H9 (cell line): ENCODE measurements at regions not wholly inside any gene's neighbourhood (a gene's known extent, or its start where the extent isn't known, plus 50 kb on each side); places are given as distances from the start of the nearest gene placed in this dataset.

ENCODE experiments used
- DNase-seq: peaks from one replicate; pipeline ENCODE4 v3.0.0-alpha.2; 2017
- H2AFZ ChIP-seq: one replicate; pipeline ENCODE4 v1.6.1; 2013; ENCODE audit warnings: mild to moderate bottlenecking, low read length, control low read depth, moderate library complexity
- H2AK5ac ChIP-seq: 2 replicates; pipeline ENCODE4 v1.6.1; 2013; ENCODE audit warnings: low read length, control low read depth, mixed read lengths; ENCODE audit not compliant: insufficient read length
- H2BK120ac ChIP-seq: one replicate; pipeline ENCODE4 v1.6.1; 2013; ENCODE audit warnings: low read depth, mild to moderate bottlenecking, low read length, control low read depth, inconsistent platforms; ENCODE audit not compliant: poor library complexity, severe bottlenecking
- H2BK12ac ChIP-seq: 2 replicates; pipeline ENCODE4 v1.6.1; 2013; ENCODE audit warnings: low read length, control low read depth, mixed read lengths, low read depth; ENCODE audit not compliant: insufficient read length
- H2BK15ac ChIP-seq: 2 replicates; pipeline ENCODE4 v1.6.1; 2013; ENCODE audit warnings: low read depth, low read length, control low read depth
- H2BK20ac ChIP-seq: one replicate; pipeline ENCODE4 v1.6.1; 2013; ENCODE audit warnings: low read depth, mild to moderate bottlenecking, low read length, control low read depth, inconsistent platforms; ENCODE audit not compliant: poor library complexity, severe bottlenecking
- H2BK5ac ChIP-seq: 2 replicates; pipeline ENCODE4 v1.6.1; 2013; ENCODE audit warnings: low read length, control low read depth, mixed read lengths; ENCODE audit not compliant: insufficient read length
- H3K14ac ChIP-seq: 2 replicates; pipeline ENCODE4 v1.6.1; 2013; ENCODE audit warnings: low read length, control low read depth; ENCODE audit not compliant: insufficient read depth
- H3K18ac ChIP-seq: 2 replicates; pipeline ENCODE4 v1.6.1; 2013; ENCODE audit warnings: low read depth, mild to moderate bottlenecking, mixed read lengths, low read length, control low read depth; ENCODE audit not compliant: insufficient read length
- H3K23ac ChIP-seq: 2 replicates; pipeline ENCODE4 v1.6.1; 2013; ENCODE audit warnings: low read length, control low read depth, mixed read lengths, low read depth; ENCODE audit not compliant: insufficient read length
- H3K23me2 ChIP-seq: 2 replicates; pipeline ENCODE4 v1.6.1; 2013; ENCODE audit warnings: low read depth, mild to moderate bottlenecking, mixed read lengths, low read length, control low read depth; ENCODE audit not compliant: insufficient read length, poor library complexity, severe bottlenecking
- H3K27ac ChIP-seq: 2 replicates; pipeline ENCODE4 v1.5.1; 2013; ENCODE audit warnings: low read length, control low read depth, mixed read lengths, low read depth; ENCODE audit not compliant: insufficient read length
- H3K27me3 ChIP-seq: 2 replicates; pipeline ENCODE4 v1.6.1; 2013; ENCODE audit warnings: low read length, control low read depth, inconsistent platforms; ENCODE audit not compliant: insufficient read depth
- H3K4ac ChIP-seq: 2 replicates; pipeline ENCODE4 v1.6.1; 2013; ENCODE audit warnings: low read depth, mild to moderate bottlenecking, control low read depth, inconsistent platforms, low read length, moderate library complexity
- H3K4me1 ChIP-seq: 2 replicates; pipeline ENCODE4 v1.6.1; 2013; ENCODE audit warnings: low read length, control low read depth, inconsistent platforms; ENCODE audit not compliant: insufficient read depth
- H3K4me2 ChIP-seq: 2 replicates; pipeline ENCODE4 v1.6.1; 2013; ENCODE audit warnings: low read length, control low read depth, mixed read lengths; ENCODE audit not compliant: insufficient read length, insufficient read depth
- H3K56ac ChIP-seq: 2 replicates; pipeline ENCODE4 v1.6.1; 2013; ENCODE audit warnings: low read depth, mild to moderate bottlenecking, mixed read lengths, low read length, control low read depth; ENCODE audit not compliant: insufficient read length
- H3K79me1 ChIP-seq: 2 replicates; pipeline ENCODE4 v1.6.1; 2013; ENCODE audit warnings: low read depth, mild to moderate bottlenecking, moderate library complexity, low read length, control low read depth, inconsistent platforms; ENCODE audit not compliant: insufficient read depth, poor library complexity, severe bottlenecking
- H3K79me2 ChIP-seq: 2 replicates; pipeline ENCODE4 v1.6.1; 2013; ENCODE audit warnings: low read length, control low read depth, inconsistent platforms; ENCODE audit not compliant: insufficient read depth
- H3K9ac ChIP-seq: 2 replicates; pipeline ENCODE4 v1.6.1; 2013; ENCODE audit warnings: low read length, control low read depth, mixed read lengths; ENCODE audit not compliant: insufficient read length; ENCODE audit errors: extremely low read depth
- H3K9me3 ChIP-seq: one replicate; pipeline ENCODE4 v1.6.1; 2013; ENCODE audit warnings: low read depth, low read length, inconsistent platforms; ENCODE audit not compliant: control insufficient read depth
- H3T11ph ChIP-seq: one replicate; pipeline ENCODE4 v1.6.1; 2013; ENCODE audit warnings: mild to moderate bottlenecking, low read length, control low read depth, inconsistent platforms
- H4K20me1 ChIP-seq: one replicate; pipeline ENCODE4 v1.6.1; 2013; ENCODE audit not compliant: control insufficient read depth, insufficient read length, insufficient read depth
- H4K5ac ChIP-seq: 2 replicates; pipeline ENCODE4 v1.6.1; 2013; ENCODE audit warnings: low read depth, mild to moderate bottlenecking, mixed read lengths, low read length, control low read depth; ENCODE audit not compliant: insufficient read length
- H4K8ac ChIP-seq: replicated peaks from 2 replicates; pipeline ENCODE4 v1.6.1; 2013; ENCODE audit warnings: low read length, control low read depth, mixed read lengths, low read depth; ENCODE audit not compliant: insufficient read length
- H4K91ac ChIP-seq: 2 replicates; pipeline ENCODE4 v1.6.1; 2013; ENCODE audit warnings: low read depth, mild to moderate bottlenecking, moderate library complexity, mixed read lengths, low read length, control low read depth; ENCODE audit not compliant: insufficient read length
- H3K27ac Mint-ChIP-seq, 3 experiments: 2 replicates in 2 of 3; 3 replicates in 1 of 3; pipeline ENCODE4 v1.8.0; 2020 to 2021; ENCODE audit warnings: mixed read lengths in 3 of 3, mild to moderate bottlenecking in 1 of 3, moderate library complexity in 1 of 3
- H3K27me3 Mint-ChIP-seq: 2 replicates; pipeline ENCODE4 v1.8.0; 2021; ENCODE audit warnings: low read depth, mild to moderate bottlenecking, moderate library complexity, mixed read lengths
- H3K36me3 Mint-ChIP-seq, 3 experiments: 2 replicates in 2 of 3; 3 replicates in 1 of 3; pipeline ENCODE4 v1.8.0; 2020 to 2021; ENCODE audit warnings: low read depth in 3 of 3, mixed read lengths in 3 of 3; ENCODE audit not compliant: insufficient read depth in 1 of 3
- H3K4me1 Mint-ChIP-seq, 2 experiments: 2 replicates each; pipeline ENCODE4 v1.8.0; 2020; ENCODE audit warnings: mixed read lengths in 2 of 2
- H3K4me3 Mint-ChIP-seq, 2 experiments: 2 replicates in 1 of 2; 3 replicates in 1 of 2; pipeline ENCODE4 v1.8.0; 2020 to 2021; ENCODE audit warnings: mild to moderate bottlenecking in 2 of 2, mixed read lengths in 2 of 2, moderate library complexity in 1 of 2
- H3K9me3 Mint-ChIP-seq, 2 experiments: 2 replicates in 1 of 2; 3 replicates in 1 of 2; pipeline ENCODE4 v1.8.0; 2020; ENCODE audit warnings: mild to moderate bottlenecking in 2 of 2, mixed read lengths in 2 of 2, moderate library complexity in 1 of 2
- CTCF ChIP-seq: fragments of 200-600 bp; sonication (generic); conservative IDR thresholded peaks from 3 replicates; pipeline ENCODE4 v1.8.0; 2021; ENCODE audit warnings: antibody characterized with exemption, mild to moderate bottlenecking
- WGBS: extraction: QIAGEN DNeasy Blood & Tissue Kit; methylation state at CpG from one replicate; pipeline ENCODE4 v1.1.7; 2013; ENCODE audit warnings: missing lambda C conversion rate, low lambda C conversion rate, mixed read lengths; ENCODE audit not compliant: insufficient read length; ENCODE audit errors: extremely low coverage; 5-methylcytosine and 5-hydroxymethylcytosine counted together

DNA sequence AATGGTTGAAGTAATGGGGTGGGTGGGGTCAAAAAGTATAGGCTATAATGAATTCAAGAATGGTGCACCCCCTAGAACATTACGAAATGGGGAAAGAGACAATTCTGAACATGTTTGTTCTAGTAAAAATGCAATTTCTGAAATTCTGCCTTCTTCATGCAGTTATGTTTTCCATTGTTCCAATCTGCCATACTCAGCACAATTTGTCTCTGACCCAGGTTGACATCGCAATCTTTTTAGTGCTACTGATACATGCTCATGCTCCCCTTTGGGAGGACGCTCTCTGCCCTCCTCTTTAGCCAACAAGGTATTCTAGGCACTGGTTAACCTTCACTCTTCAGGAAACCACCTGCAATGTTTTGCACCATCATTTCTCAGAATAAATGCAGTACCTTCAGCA lies 1303.9 kb upstream of the PIK3C3 start:
- Mint-ChIP-seq H3K9me3 (no peaks in the 10 kb centered on the region), H3K27me3 (no peaks in the 10 kb centered on the region), H3K4me3 (no peak overlapping the region), H3K27ac (peak overlapping the region in 1 of 3 experiments; percentile 21; a peak in 2 of 7 replicates), H3K4me1 (no peaks in the 10 kb centered on the region; a peak in 1 of 4 replicates), H3K36me3 (no peaks in the 10 kb centered on the region)
- H3K4me1 ChIP-seq, result no peaks in the 10 kb centered on the region
- H3K27ac ChIP-seq, result no peak overlapping the region
- no peak overlapping the region for H2BK15ac ChIP-seq
- H3T11ph ChIP-seq, result no peak overlapping the region
- no peak overlapping the region for H2AK5ac ChIP-seq
- no peak overlapping the region for H4K91ac ChIP-seq
- no peak overlapping the region for H2AFZ ChIP-seq
- H2BK120ac ChIP-seq, result no peak overlapping the region
- no peak overlapping the region for H3K9ac ChIP-seq
- H3K4ac ChIP-seq, result no peak overlapping the region
- no peak overlapping the region for H3K23ac ChIP-seq
- H3K18ac ChIP-seq, result no peak overlapping the region
- no peak for DNase-seq
- H3K23me2 ChIP-seq, result no peaks in the 10 kb centered on the region
- H3K14ac ChIP-seq, result no peak overlapping the region
- H4K5ac ChIP-seq, result no peak overlapping the region
- H3K4me2 ChIP-seq, result no peak overlapping the region
- no peak overlapping the region for H3K56ac ChIP-seq
- H2BK20ac ChIP-seq, result no peak overlapping the region
- no peaks in the 10 kb centered on the region for H3K79me1 ChIP-seq
- no peaks in the 10 kb centered on the region for H4K20me1 ChIP-seq
- no peaks in the 10 kb centered on the region for H3K9me3 ChIP-seq
- no CpG with 5 or more reads among the region's 3 CpGs for WGBS
- no peak overlapping the region for H2BK12ac ChIP-seq
- no peak overlapping the region for H2BK5ac ChIP-seq
- H4K8ac ChIP-seq, result no peak overlapping the region
- H3K27me3 ChIP-seq, result no peaks in the 10 kb centered on the region
- no peaks in the 10 kb centered on the region for H3K79me2 ChIP-seq
- no peak for TF ChIP-seq CTCF
